PC-9 (cell line): ENCODE measurements at regions not wholly inside any gene's neighbourhood (a gene's known extent, or its start where the extent isn't known, plus 50 kb on each side); places are given as distances from the start of the nearest gene placed in this dataset.

Experiments
- CTCF ChIP-seq: fragments of 200-600 bp; sonication (generic); conservative IDR thresholded peaks from 2 replicates; pipeline ENCODE4 v1.6.1; 2017; ENCODE audit warnings: mixed run types, antibody characterized with exemption, mild to moderate bottlenecking, moderate library complexity
- EZH2 ChIP-seq: fragments of 200-600 bp; sonication (generic); IDR thresholded peaks from 2 replicates; pipeline ENCODE4 v1.8.0; 2017; ENCODE audit warnings: antibody characterized with exemption, low read depth

- TF ChIP-seq EZH2, result no peak
- no peak for TF ChIP-seq CTCF
Observed at GRCh38 chr16:47885489-47885888, 270.3 kb downstream of the ABCC12 start.
